Bronchial epithelial cell (primary cell): ENCODE measurements at regions not wholly inside any gene's neighbourhood (a gene's known extent, or its start where the extent isn't known, plus 50 kb on each side); places are given as distances from the start of the nearest gene placed in this dataset.
"Not testable (repeated sequence)": the region's sequence is repeated elsewhere in the genome, so short reads cannot be mapped to it uniquely, and the experiment has no call there.

Experiments
- DNase-seq: peaks from one replicate; pipeline ENCODE4 v3.0.0-alpha.2; 2010; ENCODE audit warnings: low read depth
- FAIRE-seq: peaks from 2 replicates; lab custom pipeline; 2011; peaks lifted over from hg19 to GRCh38; lab: Jason Lieb, UNC
- H3K27me3 ChIP-seq: 2 replicates; pipeline ENCODE4 v1.5.1; 2011; ENCODE audit warnings: low read length; ENCODE audit not compliant: control insufficient read depth, insufficient read depth
- H3K36me3 ChIP-seq: 2 replicates; pipeline ENCODE4 v1.5.1; 2011; ENCODE audit warnings: low read length; ENCODE audit not compliant: control insufficient read depth, insufficient read depth
- H3K4me3 ChIP-seq: 2 replicates; pipeline ENCODE4 v1.5.1; 2011; ENCODE audit warnings: mild to moderate bottlenecking, low read depth, low read length, control low read depth
- CTCF ChIP-seq: IDR thresholded peaks from 2 replicates; pipeline ENCODE4 v1.5.1; 2011; ENCODE audit warnings: mild to moderate bottlenecking, moderate library complexity, low read length, control low read depth, inconsistent platforms; ENCODE audit not compliant: insufficient read depth, severe bottlenecking

- H3K27me3 ChIP-seq, result no peaks in the 10 kb centered on the region
- H3K36me3 ChIP-seq, result no peaks in the 10 kb centered on the region
- no peak for FAIRE-seq
- DNase-seq, result no peak
- H3K4me3 ChIP-seq, result no peak overlapping the region
- no peak for TF ChIP-seq CTCF
These were observed 575.3 kb upstream of the RAB6C start for GRCh38 chr2:129404000-129404685.

GRCh38 chr2:129408570-129408969 is 570.9 kb upstream of the RAB6C start:
- no peak for TF ChIP-seq CTCF
- DNase-seq (no peak), FAIRE-seq (no peak)
- H3K4me3 ChIP-seq, result no peak overlapping the region
- no peaks in the 10 kb centered on the region for H3K27me3 ChIP-seq
- H3K36me3 ChIP-seq, result no peaks in the 10 kb centered on the region

DNA sequence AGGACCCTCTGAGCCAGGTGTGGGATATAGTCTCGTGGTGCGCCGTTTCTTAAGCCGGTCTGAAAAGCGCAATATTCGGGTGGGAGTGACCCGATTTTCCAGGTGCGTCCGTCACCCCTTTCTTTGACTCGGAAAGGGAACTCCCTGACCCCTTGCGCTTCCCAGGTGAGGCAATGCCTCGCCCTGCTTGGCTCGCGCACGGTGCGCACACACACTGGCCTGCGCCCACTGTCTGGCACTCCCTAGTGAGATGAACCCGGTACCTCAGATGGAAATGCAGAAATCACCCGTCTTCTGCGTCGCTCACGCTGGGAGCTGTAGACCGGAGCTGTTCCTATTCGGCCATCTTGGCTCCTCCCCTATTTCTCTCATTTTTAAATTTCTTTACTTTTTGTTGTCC is 562.4 kb upstream of the RAB6C start:
- not testable (repeated sequence) for H3K27me3 ChIP-seq, H3K36me3 ChIP-seq, FAIRE-seq, DNase-seq, H3K4me3 ChIP-seq

GRCh38 chr2:129422028-129422427 is 557.4 kb upstream of the RAB6C start:
- Histone ChIP-seq H3K27me3 (no peaks in the 10 kb centered on the region), H3K4me3 (no peak overlapping the region), H3K36me3 (no peaks in the 10 kb centered on the region)
- TF ChIP-seq CTCF, result no peak
- DNase-seq, result no peak
- no peak for FAIRE-seq

GRCh38 chr2:129428086-129428660 is 551.3 kb upstream of the RAB6C start:
- TF ChIP-seq CTCF, result no peak
- H3K27me3 ChIP-seq, result no peaks in the 10 kb centered on the region
- H3K36me3 ChIP-seq, result no peaks in the 10 kb centered on the region
- FAIRE-seq, result no peak
- DNase-seq, result no peak
- no peak overlapping the region for H3K4me3 ChIP-seq

- Histone ChIP-seq H3K4me3 (no peak overlapping the region), H3K27me3 (no peaks in the 10 kb centered on the region), H3K36me3 (no peaks in the 10 kb centered on the region)
- no peak for FAIRE-seq
- no peak for TF ChIP-seq CTCF
- no peak for DNase-seq
These were observed 548.6 kb upstream of the RAB6C start for GRCh38 chr2:129430911-129431310.
